ENCODE measurements at regions not wholly inside any gene's neighbourhood (a gene's known extent, or its start where the extent isn't known, plus 50 kb on each side); places are given as distances from the start of the nearest gene placed in this dataset.
"Not testable (repeated sequence)": the region's sequence is repeated elsewhere in the genome, so short reads cannot be mapped to it uniquely, and the experiment has no call there.

- no peak for ATAC-seq (ENCODE audit: low FRiP score)
- DNase-seq (ENCODE audit: low spot score): no peak
- TF ChIP-seq CTCF (IDR thresholded peaks at IDR 0.05): no peak
Measured at GRCh38 chr10:130510755-130511154, 374.6 kb downstream of the GLRX3 start.

GRCh38 chr10:130511766-130512165, 375.6 kb downstream of the GLRX3 start:
- no peak for ATAC-seq (ENCODE audit: low FRiP score)
- no peak for DNase-seq (ENCODE audit: low spot score)
- TF ChIP-seq CTCF (IDR thresholded peaks at IDR 0.05): no peak

GRCh38 chr10:130512936-130513335, 376.7 kb downstream of the GLRX3 start:
- ATAC-seq (ENCODE audit: low FRiP score): no peak
- no peak for TF ChIP-seq CTCF (IDR thresholded peaks at IDR 0.05)
- DNase-seq (ENCODE audit: low spot score): no peak

GRCh38 chr10:130513686-130514476, 377.7 kb downstream of the GLRX3 start:
- DNase-seq (ENCODE audit: low spot score) (no peak), ATAC-seq (ENCODE audit: low FRiP score) (no peak)
- TF ChIP-seq CTCF (IDR thresholded peaks at IDR 0.05): no peak

GRCh38 chr10:130515670-130516069, 379.5 kb downstream of the GLRX3 start:
- no peak for TF ChIP-seq CTCF (IDR thresholded peaks at IDR 0.05)
- DNase-seq (ENCODE audit: low spot score) (no peak), ATAC-seq (ENCODE audit: low FRiP score) (no peak)

- ATAC-seq (ENCODE audit: low FRiP score): no peak
- DNase-seq (ENCODE audit: low spot score): no peak
- no peak for TF ChIP-seq CTCF (IDR thresholded peaks at IDR 0.05)
Measured at GRCh38 chr10:130516141-130516735, 380.0 kb downstream of the GLRX3 start.

GRCh38 chr10:130518921-130519320, 382.7 kb downstream of the GLRX3 start:
- DNase-seq (ENCODE audit: low spot score); ATAC-seq (ENCODE audit: low FRiP score): not testable (repeated sequence)
